ENCODE measurements at regions not wholly inside any gene's neighbourhood (a gene's known extent, or its start where the extent isn't known, plus 50 kb on each side); places are given as distances from the start of the nearest gene placed in this dataset.

DNA sequence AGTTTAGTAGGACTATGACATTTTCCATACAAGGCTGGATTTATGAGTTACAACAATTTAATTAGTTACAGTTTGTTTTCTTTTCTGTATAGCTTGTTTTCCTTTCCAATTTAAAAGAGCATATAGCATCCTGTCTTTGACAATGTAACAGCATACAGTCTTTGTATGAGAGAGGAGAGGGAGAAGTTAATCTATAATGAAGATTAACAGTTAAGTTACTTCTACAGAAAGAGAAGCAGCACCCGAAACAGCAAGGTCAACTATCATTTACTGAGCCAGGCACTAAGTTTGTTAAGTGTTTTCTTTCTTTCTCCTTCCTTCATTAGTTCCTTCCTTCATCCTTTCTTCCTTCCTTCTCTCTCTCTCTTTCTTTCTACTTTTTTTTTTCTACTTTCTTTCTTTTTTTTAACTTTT lies 52.3 kb upstream of the RAB4A start:
- DNase-seq (ENCODE audit: low spot score) = no peak

GRCh38 chr1:229220163-229220846 lies 50.6 kb upstream of the RAB4A start:
- DNase-seq (ENCODE audit: low spot score) = no peak

GRCh38 chr1:229221106-229222019 lies 49.5 kb upstream of the RAB4A start:
- no peak for DNase-seq (ENCODE audit: low spot score)
